HG02623 (cell line): ENCODE measurements at regions not wholly inside any gene's neighbourhood (a gene's known extent, or its start where the extent isn't known, plus 50 kb on each side); places are given as distances from the start of the nearest gene placed in this dataset.

ENCODE experiments used
- ATAC-seq: cut with Tn5 transposase; IDR thresholded peaks from one replicate; pipeline ENCODE4 v1.9.1; 2021; ENCODE audit warnings: moderate library complexity; ENCODE audit not compliant: unreplicated experiment

GRCh38 chr15:70449311-70450141 lies 313.8 kb downstream of the UACA start:
- ATAC-seq: no peak

DNA sequence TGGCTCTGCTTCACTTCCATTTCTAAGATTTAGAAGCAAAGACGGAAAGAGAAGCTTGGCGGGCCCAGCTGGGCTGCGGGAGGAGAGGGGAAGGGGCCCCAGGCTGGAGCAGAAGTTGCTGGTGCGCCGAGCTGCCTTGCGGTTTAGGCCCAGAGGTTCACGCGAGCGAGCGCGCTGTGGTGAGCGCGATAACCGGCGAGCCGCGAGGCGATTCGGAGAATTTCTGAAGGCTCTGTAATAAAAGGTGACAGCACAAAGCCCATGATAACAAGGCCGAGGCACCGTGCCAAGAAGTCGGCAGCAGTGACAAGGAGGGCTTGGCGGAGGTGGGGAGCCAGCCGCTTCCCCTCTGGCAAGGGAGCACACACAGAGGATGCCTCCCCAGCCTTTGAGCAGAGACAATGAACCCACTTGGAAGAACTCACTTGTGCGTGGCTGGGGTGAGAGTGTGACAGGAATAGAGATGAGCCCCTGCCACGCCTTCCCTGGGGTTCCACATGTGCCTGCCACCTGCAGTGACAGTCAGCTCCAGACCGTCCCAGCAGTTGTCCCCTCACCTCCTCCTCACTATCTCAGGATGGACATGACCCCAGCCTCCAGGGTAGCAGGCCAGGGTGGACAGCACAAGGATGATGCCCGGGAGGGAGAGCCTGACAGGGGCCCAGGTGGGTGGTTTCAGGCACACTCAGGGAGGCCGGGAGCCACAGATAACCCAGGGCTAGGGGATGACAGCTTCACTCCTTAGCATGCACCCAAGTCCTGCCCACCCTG lies 315.2 kb downstream of the UACA start:
- ATAC-seq: no peak

DNA sequence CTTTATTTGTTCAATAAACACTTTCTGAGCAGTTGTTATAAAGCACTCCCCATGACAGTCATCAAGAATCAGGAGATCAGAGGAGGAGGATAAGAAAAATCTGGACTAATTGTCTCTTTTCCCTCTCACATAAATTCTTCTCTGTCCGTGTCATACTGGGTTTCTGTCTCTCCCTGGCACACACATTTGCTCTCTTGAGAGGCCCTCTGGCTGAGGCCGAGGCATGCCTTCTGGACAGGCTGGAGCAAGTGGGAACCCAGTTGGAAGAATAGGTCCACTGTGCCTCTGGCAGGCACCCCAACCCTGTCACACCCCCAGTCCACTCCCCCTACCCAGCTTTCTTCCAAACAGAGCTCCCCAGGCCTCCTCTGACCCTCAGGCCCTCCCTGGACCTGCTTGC lies 315.8 kb downstream of the UACA start:
- no peak for ATAC-seq

DNA sequence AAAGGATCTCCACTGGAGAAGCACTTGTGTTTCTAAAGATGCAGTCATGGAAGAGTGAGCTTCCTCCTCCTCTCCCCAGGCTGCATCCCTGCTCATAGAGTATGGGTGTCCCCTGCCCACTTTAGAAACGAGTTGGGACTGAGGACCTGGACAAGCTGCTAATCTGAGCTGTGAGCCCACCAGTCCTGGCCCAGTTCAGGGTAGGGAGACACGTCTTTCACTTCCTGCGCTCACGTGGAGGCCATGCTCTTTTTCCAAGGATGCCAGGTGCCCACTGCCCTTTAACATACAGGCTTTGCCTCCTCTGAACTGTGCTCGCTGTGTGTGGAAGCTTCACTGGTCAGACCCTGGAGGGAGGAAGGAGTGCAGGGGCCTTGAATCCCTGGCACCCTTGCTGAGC lies 316.3 kb downstream of the UACA start:
- no peak for ATAC-seq

DNA sequence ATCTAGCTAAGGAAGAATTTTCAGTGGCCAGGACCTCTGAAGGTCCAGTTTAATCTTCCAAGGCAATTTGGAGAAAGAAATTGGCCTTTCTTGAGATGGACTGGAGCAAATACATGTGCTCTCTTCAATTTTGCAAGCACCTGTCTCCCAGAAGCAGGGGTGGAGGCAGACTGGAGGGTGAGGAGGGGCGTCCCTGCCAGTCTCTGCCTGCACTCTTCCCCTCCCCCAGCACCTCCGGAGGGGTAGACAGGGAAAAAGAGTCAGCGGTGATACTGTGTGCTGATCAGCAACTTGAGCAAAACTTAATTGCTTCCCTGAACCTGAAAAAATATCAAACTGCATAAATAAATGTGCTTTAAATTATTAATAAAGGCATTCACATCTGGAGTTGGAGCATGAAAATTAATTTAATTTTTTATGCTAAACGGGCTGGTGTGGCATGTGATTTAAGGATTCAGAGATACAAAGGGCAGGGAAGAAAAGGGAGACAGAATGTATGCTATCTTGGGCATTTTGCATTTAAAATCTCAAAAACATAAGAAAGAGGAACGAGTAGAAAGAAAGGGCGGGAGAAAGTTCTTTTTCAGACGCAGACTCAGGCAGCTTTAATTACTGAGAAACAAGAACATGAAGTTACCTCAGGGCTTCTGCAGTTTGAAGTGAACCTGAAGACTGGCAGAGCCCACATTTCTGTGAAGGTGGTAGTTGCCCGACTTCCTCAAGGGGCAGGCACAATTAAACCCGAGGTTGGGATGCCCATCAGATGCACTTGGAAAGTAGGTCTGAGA lies 319.7 kb downstream of the UACA start:
- ATAC-seq: no peak

DNA sequence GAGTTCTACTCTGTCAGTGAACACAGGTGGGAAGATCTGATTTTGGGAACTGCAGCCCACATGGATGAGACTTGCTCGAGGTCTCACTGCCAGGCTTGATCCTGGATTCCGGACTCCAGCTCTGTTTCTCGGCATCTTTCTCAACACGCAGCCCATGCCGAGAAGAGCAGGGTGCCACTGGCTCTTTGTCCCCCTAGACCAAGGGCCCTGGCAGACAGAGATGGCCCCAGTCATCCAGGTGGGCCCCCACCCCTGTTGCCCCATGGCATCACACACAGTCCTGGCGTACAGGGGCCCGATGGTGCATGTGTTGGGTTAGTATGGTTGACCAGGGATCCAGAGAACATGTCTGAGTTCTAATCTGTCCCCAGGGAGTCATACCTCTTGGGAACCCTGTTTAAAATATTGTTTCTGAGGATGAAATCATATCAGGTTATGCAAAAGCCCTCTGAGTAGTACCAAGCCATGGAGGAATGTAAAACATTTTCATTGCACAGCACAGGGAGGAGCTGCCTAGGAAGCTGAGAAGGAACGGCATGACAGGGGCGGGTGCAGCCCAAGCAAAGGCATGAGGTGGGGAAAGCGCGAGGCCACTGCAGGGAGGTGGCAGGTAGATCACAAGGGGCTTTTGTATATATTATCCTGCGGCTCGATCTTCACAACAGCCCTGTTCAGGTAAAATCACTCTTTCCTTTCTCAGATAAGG lies 320.6 kb downstream of the UACA start:
- ATAC-seq: no peak

DNA sequence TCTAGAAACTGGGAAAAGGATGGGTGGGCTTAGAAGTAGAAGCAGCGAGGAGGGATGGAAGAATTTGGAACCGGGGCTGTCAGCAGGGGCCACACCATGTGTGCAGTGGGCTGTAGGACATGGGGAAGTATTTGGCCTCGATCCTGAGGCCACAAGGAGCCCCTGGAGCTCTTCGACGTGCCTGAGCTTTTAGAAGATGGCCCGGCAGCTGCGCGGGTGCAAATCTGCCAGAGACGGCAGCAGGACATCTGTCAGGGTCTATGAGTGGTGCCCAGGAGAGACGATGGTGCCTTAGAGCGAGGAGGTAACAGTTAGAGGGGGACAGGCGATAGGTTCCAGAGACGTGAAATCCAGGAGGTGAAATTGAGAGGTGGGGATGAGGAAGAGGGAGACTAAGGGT lies 321.1 kb downstream of the UACA start:
- no peak for ATAC-seq

DNA sequence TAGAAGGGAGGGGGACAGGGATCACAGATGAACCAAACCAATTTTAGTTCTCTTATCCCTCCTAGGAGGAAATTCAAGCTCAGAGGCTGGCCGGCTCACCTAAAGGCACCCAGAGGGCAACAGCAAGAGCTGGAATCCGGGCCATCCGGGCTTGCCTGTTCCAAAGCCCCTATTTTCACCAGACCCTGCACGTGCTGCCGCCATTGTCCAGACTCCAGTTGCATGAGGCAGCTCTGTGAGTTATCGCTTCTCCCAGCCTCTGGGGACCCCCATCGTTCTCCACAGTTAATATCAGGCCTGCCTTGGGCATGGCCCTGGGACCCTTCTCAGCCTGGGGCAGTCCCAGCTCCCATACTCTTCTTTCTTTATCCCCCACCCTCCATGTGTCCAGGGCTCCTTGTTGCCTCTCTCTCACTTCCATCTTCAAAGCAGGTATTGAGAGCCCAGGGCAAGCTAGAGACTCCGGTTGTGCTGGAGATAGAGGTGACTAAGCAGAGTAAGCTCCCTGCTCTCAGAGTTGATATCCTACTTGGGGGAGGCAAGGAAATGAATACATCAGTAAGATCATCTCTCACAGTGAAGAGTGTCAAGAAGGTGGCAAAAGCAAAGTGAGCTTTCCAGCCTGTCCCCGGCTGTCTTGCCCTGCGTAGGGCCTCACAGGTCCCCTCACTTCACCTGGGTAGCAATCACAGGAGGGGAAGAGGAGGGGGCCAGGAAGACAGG lies 322.8 kb downstream of the UACA start:
- ATAC-seq: no peak

DNA sequence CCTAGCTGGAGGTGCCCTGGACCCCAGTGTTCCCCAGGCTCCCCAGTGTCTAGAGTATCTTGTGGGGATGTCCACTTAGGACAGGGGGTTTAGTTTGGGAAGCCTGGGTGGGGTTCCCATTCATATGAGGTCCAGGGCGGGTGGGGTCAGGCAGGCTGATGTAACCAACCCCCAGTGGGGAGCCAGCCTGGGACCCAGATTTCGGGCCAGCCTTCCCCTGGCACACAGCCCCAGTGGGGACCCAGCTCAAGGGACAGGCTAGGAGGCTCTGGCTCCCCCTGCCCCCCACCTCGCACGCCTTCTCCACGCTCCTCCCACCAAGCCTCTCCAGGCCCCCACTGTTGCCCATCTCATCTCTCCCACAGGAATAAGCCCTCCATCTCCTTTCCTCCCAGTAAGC lies 323.5 kb downstream of the UACA start:
- ATAC-seq: no peak

- no peak for ATAC-seq
Observed at GRCh38 chr15:70439304-70439877, 324.0 kb downstream of the UACA start.

DNA sequence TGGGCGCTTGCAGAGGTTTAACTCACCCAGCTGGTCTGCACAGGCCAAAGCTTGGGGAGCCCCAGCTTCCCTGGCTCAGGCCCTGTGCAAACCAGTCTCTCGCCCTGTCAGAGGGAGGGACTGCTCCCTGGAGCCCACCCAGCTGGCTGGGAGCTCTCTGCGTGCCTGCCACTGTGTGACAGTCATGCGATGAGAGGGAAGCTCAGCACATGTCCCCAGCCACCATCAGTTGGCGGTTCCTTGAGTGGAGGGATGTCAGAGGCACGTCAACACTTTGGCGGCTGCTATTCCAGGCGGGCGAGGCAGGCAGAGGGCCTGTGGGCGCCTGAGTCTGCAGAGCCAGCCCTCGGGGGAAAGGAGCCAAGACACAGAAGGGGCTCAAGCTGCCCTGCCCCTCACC lies 324.6 kb downstream of the UACA start:
- ATAC-seq: no peak

DNA sequence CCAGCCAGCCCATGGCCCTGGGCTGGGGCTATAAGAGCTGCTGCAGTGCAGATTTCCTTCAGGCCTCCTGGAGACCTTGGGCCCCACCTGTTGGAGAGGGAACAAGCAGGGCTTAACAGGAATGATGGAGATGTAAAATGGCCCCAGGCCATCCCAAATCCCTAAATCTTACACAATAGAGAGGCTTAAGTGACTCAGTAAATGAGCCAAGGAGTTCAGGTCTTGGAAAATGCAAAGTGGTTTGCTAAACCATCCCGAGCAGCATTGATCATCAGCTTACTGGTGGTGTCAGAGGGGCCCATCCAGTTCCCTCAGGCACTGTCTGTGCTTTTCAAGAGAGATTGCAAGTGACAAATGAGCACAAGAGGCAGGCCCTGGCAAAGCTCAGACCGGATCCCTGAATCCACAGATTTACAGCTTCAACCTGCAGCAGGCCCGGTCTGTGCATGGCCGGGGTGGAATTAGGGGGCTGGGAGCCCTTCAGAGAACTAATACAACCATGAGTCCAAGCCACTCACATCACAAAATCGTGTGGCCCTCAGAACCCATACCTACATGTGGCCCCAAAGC lies 325.4 kb downstream of the UACA start:
- no peak for ATAC-seq

- no peak for ATAC-seq
Observed at GRCh38 chr15:70437089-70437488, 326.3 kb downstream of the UACA start.

GRCh38 chr15:70436428-70436827 lies 326.9 kb downstream of the UACA start:
- ATAC-seq: peak; percentile 37

DNA sequence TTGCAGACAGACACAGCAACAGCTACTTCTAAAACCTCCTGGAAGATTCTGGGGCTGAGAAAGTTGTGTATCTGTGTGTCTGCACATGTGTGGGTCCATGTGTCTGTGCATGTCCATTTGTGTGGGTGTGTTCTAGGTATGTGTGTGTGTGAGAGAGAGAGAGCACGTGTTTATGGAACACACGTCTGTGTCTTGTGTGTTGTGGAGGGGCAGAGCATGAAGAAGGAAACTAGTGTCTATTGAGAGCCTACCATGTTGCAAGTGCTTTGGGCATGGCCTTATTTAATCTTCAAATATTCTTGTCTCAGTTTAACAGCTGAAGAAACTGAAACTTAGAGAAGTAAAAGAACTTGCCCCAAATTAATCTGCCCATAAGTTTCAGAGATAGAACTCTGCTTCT lies 327.5 kb downstream of the UACA start:
- peak; percentile 18 for ATAC-seq

- peak; percentile 47 for ATAC-seq
Observed at GRCh38 chr15:70435369-70435768, 328.0 kb downstream of the UACA start.

DNA sequence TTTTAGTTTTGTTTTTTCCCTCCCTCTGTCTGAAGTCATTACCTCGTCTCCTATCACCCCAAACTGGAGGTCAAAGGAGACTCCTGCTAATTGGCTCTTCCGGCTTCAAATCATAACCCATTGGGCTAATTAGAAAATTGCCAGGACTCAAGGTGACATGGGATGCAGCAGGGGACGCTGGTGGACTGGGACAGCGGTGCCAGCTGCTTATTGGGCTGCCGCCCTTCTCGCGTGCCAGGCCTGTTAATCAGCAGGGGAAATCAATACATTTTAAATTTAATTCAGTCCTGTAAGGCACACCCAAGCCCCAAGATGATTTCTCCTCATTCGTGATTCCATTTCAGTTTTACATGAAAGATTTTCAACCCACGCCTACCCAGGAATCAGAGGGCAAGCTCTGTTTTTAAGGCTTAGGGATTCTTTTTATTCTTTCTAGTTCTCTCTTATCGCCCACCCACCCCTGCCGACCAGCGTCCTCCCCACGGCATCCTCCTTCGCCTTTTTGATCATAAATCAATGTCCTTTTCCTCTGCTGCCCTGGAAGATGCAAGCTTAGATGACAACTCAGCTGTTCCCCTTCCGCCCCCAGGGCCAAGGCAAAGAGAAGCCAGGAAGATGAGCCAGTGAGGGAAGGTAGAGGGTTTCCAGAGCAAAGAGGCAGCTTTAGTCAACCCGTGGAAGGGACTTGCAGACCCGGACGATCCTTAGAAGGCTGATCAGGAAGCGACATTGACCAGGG lies 329.6 kb downstream of the UACA start:
- no peak for ATAC-seq

- no peak for ATAC-seq
Observed at GRCh38 chr15:70432924-70433495, 330.3 kb downstream of the UACA start.

- no peak for ATAC-seq
Observed at GRCh38 chr15:70431854-70432253, 331.5 kb downstream of the UACA start.
